Prostate gland (tissue), 2 donors: ENCODE measurements at regions not wholly inside any gene's neighbourhood (a gene's known extent, or its start where the extent isn't known, plus 50 kb on each side); places are given as distances from the start of the nearest gene placed in this dataset.

Source experiments
- DNase-seq: peaks from one replicate; pipeline ENCODE4 v3.0.0-alpha.2; 2019; ENCODE audit warnings: low spot score
- H3K27ac ChIP-seq, 2 donors: fragments of 200-600 bp; sonication (generic); 2 replicates each; pipeline ENCODE4 v1.5.1; 2017 to 2019
- H3K27me3 ChIP-seq: fragments of 200-600 bp; sonication (generic); replicated peaks from 2 replicates; pipeline ENCODE4 v1.5.1; 2019; ENCODE audit not compliant: insufficient read depth
- H3K36me3 ChIP-seq, 2 donors: fragments of 200-600 bp; sonication (generic); 1 replicate in 1 of 2; 2 replicates in 1 of 2; pipeline versions ENCODE4 v1.5.1 to v1.8.1; 2017 to 2019
- H3K4me1 ChIP-seq: fragments of 200-600 bp; sonication (generic); replicated peaks from 2 replicates; pipeline ENCODE4 v1.5.1; 2019
- H3K4me3 ChIP-seq, 2 donors: fragments of 200-600 bp; sonication (generic); 2 replicates each; pipeline ENCODE4 v1.5.1; 2017 to 2019
- H3K9me3 ChIP-seq: fragments of 200-600 bp; sonication (generic); 2 replicates; pipeline ENCODE4 v1.5.1; 2017
- CTCF ChIP-seq, 4 experiments: fragments of 200-600 bp in 2 of 4; fragments of 450-650 bp in 2 of 4; sonication (generic) in 2 of 4; IDR thresholded peaks; 1 replicate in 3 of 4; 2 replicates in 1 of 4; pipeline ENCODE4 v1.5.1; 2016 to 2019; ENCODE audit warnings: antibody characterized with exemption in 4 of 4, mild to moderate bottlenecking in 2 of 4, moderate library complexity in 2 of 4
- POLR2A ChIP-seq: fragments of 450-650 bp; IDR thresholded peaks from one replicate; pipeline ENCODE4 v1.6.1; 2016; ENCODE audit warnings: antibody characterized with exemption, mild to moderate bottlenecking
- POLR2AphosphoS5 ChIP-seq: sonication (generic); formaldehyde crosslinking; IDR thresholded peaks from one replicate; pipeline ENCODE4 v1.6.1; 2017; ENCODE audit warnings: antibody characterized with exemption
- WGBS: methylation state at CpG from one replicate; pipeline ENCODE4 v1.1.5; 2018; 5-methylcytosine and 5-hydroxymethylcytosine counted together
- intact Hi-C: fragments of 100-400 bp; cut with DNase I; formaldehyde crosslinking; loops from one replicate; pipeline ENCODE4 v1.14.2; 2022

GRCh38 chr9:16069249-16069648, 516.4 kb downstream of the CCDC171 start:
- H3K36me3 ChIP-seq = no peaks in the 10 kb centered on the region
- H3K9me3 ChIP-seq = no peaks in the 10 kb centered on the region
- no peak for TF ChIP-seq POLR2AphosphoS5
- no peak for TF ChIP-seq POLR2A
- no peak for TF ChIP-seq CTCF (IDR thresholded peaks at IDR 0.05)
- WGBS = 90% methylated on average over 13 of the region's 13 CpGs
- no peaks in the 10 kb centered on the region for H3K27me3 ChIP-seq
- DNase-seq = no peak
- no peak overlapping the region for H3K27ac ChIP-seq
- no peak overlapping the region for H3K4me3 ChIP-seq
- no peaks in the 10 kb centered on the region for H3K4me1 ChIP-seq
- intact Hi-C loops = no loop called here

GRCh38 chr9:16069671-16070454, 517.0 kb downstream of the CCDC171 start:
- Histone ChIP-seq H3K4me3 (no peak overlapping the region), H3K27me3 (no peaks in the 10 kb centered on the region), H3K27ac (no peak overlapping the region), H3K4me1 (no peaks in the 10 kb centered on the region), H3K9me3 (no peaks in the 10 kb centered on the region), H3K36me3 (no peaks in the 10 kb centered on the region)
- DNase-seq = no peak
- intact Hi-C loops = no loop called here
- no peak for TF ChIP-seq CTCF (IDR thresholded peaks at IDR 0.05)
- no peak for TF ChIP-seq POLR2A
- TF ChIP-seq POLR2AphosphoS5 = no peak
- WGBS = 55% methylated on average over 13 of the region's 14 CpGs

- DNase-seq = no peak
- Histone ChIP-seq H3K4me1 (no peaks in the 10 kb centered on the region), H3K27ac (no peak overlapping the region), H3K9me3 (no peaks in the 10 kb centered on the region), H3K4me3 (no peak overlapping the region), H3K27me3 (no peaks in the 10 kb centered on the region), H3K36me3 (no peaks in the 10 kb centered on the region)
- TF ChIP-seq CTCF (IDR thresholded peaks at IDR 0.05) = no peak
- no peak for TF ChIP-seq POLR2A
- TF ChIP-seq POLR2AphosphoS5 = no peak
- WGBS = 84% methylated on average over 8 of the region's 8 CpGs
- intact Hi-C loops = no loop called here
Observed at GRCh38 chr9:16070455-16071145, 517.8 kb downstream of the CCDC171 start.

- Histone ChIP-seq H3K4me3 (no peak overlapping the region), H3K4me1 (no peaks in the 10 kb centered on the region), H3K27me3 (no peaks in the 10 kb centered on the region), H3K9me3 (no peaks in the 10 kb centered on the region), H3K27ac (no peak overlapping the region), H3K36me3 (no peaks in the 10 kb centered on the region)
- TF ChIP-seq POLR2A (no peak), CTCF (IDR thresholded peaks at IDR 0.05) (no peak), POLR2AphosphoS5 (no peak)
- WGBS = 90% methylated on average over 4 of the region's 4 CpGs
- no peak for DNase-seq
- intact Hi-C loops = no loop called here
Observed at GRCh38 chr9:16071400-16071799, 518.6 kb downstream of the CCDC171 start.

GRCh38 chr9:16074963-16075362, 522.1 kb downstream of the CCDC171 start:
- Histone ChIP-seq H3K27me3 (no peaks in the 10 kb centered on the region), H3K27ac (no peak overlapping the region), H3K36me3 (no peaks in the 10 kb centered on the region), H3K9me3 (no peaks in the 10 kb centered on the region), H3K4me1 (no peaks in the 10 kb centered on the region), H3K4me3 (no peak overlapping the region)
- intact Hi-C loops = no loop called here
- no peak for TF ChIP-seq POLR2A
- no peak for TF ChIP-seq CTCF (IDR thresholded peaks at IDR 0.05)
- no peak for TF ChIP-seq POLR2AphosphoS5
- 58% methylated on average over 2 of the region's 2 CpGs for WGBS
- no peak for DNase-seq
